ENCODE measurements at regions not wholly inside any gene's neighbourhood (a gene's known extent, or its start where the extent isn't known, plus 50 kb on each side); places are given as distances from the start of the nearest gene placed in this dataset.
A peak's percentile ranks its signal among the peaks of the same experiment; 100 is the strongest.
"Not testable (repeated sequence)": the region's sequence is repeated elsewhere in the genome, so short reads cannot be mapped to it uniquely, and the experiment has no call there.

DNA sequence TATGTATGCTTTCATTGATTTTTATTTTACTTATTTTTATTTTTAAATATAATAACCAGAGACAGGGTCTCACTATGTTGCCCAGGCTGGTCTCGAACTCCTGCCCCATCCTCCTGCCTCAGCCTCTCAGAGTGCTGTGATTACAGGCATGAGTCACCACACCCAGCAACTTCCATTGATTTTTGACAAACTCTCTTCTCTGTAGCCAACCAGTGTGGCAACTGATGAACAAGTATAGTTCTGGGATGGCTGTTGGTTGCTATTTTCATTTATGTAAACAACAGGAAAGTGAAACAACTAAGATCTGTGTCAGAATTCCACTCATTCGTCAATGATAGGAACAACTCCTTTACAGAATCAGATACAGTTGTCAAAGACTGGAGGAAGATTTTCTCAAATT lies 356.7 kb upstream of the JARID2 start:
- Histone ChIP-seq H3K36me3 (ENCODE audit: control insufficient read depth in 4 of 4, insufficient read depth in 4 of 4, low read length in 4 of 4) (no peaks in the 10 kb centered on the region), H3K4me1 (ENCODE audit: control insufficient read depth in 5 of 5, insufficient read depth in 5 of 5, low read length in 5 of 5) (peaks cover 0 to 7% (median 4%) of the 10 kb centered on the region in 5 donors), H3K27me3 (ENCODE audit: control insufficient read depth in 3 of 3, insufficient read depth in 3 of 3, low read length in 2 of 3) (no peaks in the 10 kb centered on the region), H3K9ac (ENCODE audit: insufficient read depth in 1 of 2, low read length in 2 of 2) (no peak overlapping the region), H3K4me3 (no peak overlapping the region), H3K27ac (ENCODE audit: low read depth in 1 of 2, low read length in 1 of 2) (no peak overlapping the region), H3K9me3 (ENCODE audit: control insufficient read depth in 4 of 4, insufficient read depth in 3 of 4, low read length in 3 of 4) (no peaks in the 10 kb centered on the region)
- 66 to 78% methylated on average over 2 of the region's 2 CpGs for WGBS, 2 donors
- ATAC-seq (ENCODE audit: insufficient read depth, low FRiP score) (no peak), DNase-seq (peak in 2 of 3 donors; percentile 28 to 42)
- TF ChIP-seq, protein P1, sequence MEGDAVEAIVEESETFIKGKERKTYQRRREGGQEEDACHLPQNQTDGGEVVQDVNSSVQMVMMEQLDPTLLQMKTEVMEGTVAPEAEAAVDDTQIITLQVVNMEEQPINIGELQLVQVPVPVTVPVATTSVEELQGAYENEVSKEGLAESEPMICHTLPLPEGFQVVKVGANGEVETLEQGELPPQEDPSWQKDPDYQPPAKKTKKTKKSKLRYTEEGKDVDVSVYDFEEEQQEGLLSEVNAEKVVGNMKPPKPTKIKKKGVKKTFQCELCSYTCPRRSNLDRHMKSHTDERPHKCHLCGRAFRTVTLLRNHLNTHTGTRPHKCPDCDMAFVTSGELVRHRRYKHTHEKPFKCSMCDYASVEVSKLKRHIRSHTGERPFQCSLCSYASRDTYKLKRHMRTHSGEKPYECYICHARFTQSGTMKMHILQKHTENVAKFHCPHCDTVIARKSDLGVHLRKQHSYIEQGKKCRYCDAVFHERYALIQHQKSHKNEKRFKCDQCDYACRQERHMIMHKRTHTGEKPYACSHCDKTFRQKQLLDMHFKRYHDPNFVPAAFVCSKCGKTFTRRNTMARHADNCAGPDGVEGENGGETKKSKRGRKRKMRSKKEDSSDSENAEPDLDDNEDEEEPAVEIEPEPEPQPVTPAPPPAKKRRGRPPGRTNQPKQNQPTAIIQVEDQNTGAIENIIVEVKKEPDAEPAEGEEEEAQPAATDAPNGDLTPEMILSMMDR (IDR thresholded peaks at IDR 0.05; ENCODE audit: control extremely low read depth, extremely low read depth) = no peak

DNA sequence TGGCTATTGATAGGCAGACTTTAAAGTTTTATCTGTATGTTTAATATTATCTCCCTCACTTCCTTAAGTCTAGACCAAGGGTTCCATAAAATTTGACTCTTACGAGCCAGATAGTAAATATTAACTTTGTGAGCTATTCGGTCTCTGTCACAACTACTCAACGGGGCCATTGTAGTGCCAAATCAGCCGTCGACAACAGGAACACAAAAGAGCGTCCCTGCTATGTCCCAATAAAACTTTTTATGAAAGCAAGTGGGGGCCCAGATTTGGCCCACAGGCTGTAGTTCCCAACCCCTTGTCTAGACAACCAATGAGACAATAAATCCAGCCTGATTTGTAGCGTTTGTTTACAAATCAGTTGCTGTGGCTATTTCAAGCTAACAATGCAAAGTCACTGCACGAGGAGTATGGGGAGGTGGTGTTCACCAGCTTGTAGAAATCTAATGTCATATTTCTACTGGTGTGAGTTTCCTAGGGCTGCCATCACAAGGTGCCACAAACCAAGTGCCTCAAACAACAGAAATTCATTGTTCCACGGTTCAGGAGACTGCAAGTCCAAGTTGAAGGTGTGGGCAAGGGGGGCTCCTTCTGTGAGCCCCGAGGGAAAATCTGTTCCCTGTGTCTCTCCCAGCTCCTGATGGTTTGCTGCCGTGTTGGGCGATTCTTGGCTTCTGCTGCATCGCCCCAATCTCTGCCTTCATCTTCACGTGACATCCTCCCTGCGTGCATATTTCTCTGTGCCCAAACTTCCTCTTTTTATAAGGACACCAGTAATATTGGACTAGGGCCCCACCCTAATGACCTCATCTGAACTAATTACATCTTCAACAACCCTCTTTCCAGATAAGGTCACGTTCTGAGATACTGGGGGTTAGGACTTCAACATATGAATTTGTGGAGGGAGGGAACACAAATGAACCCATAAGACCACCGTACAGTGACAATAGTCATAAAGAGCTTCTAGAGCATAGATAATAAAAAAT lies 356.0 kb upstream of the JARID2 start:
- 76 to 78% methylated on average over 17 of the region's 17 CpGs for WGBS, 2 donors
- Histone ChIP-seq H3K9me3 (ENCODE audit: control insufficient read depth in 4 of 4, insufficient read depth in 3 of 4, low read length in 3 of 4) (no peaks in the 10 kb centered on the region), H3K36me3 (ENCODE audit: control insufficient read depth in 4 of 4, insufficient read depth in 4 of 4, low read length in 4 of 4) (no peaks in the 10 kb centered on the region), H3K9ac (ENCODE audit: insufficient read depth in 1 of 2, low read length in 2 of 2) (no peak overlapping the region), H3K4me1 (ENCODE audit: control insufficient read depth in 5 of 5, insufficient read depth in 5 of 5, low read length in 5 of 5) (peaks cover 0 to 7% (median 4%) of the 10 kb centered on the region in 5 donors), H3K4me3 (no peak overlapping the region), H3K27me3 (ENCODE audit: control insufficient read depth in 3 of 3, insufficient read depth in 3 of 3, low read length in 2 of 3) (no peaks in the 10 kb centered on the region), H3K27ac (ENCODE audit: low read depth in 1 of 2, low read length in 1 of 2) (no peak overlapping the region)
- DNase-seq (peak in 2 of 3 donors; percentile 10 to 25), ATAC-seq (ENCODE audit: insufficient read depth, low FRiP score) (no peak)
- TF ChIP-seq, protein P1 (IDR thresholded peaks at IDR 0.05; ENCODE audit: control extremely low read depth, extremely low read depth) = no peak

DNA sequence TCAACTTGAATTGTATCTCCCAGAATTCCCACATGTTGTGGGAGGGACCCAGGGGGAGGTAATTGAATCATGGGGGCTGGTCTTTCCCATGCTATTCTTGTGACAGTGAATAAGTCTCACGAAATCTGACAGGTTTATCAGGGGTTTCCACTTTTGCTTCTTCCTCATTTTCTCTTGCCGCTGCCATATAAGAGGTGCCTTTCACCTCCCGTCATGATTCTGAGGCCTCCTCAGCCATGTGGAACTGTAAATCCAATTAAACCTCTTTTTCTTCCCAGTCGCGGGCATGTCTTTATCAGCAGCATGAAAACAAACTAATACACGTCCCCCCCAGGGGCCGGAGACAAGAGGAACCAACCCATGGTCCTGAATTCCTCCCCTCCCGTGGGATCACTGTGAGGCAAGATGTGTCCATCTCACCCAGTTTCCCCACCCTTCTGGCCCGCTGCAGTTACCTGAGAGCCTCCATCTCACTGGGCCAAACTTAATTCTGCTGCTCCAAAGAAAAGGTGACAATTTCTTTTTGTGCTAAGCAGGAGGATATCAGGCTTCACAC lies 354.0 kb upstream of the JARID2 start:
- not testable (repeated sequence) for H3K4me3 ChIP-seq; H3K27ac ChIP-seq (ENCODE audit: low read depth in 1 of 2, low read length in 1 of 2); H3K4me1 ChIP-seq (ENCODE audit: control insufficient read depth in 5 of 5, insufficient read depth in 5 of 5, low read length in 5 of 5); ATAC-seq (ENCODE audit: insufficient read depth, low FRiP score); H3K9ac ChIP-seq (ENCODE audit: insufficient read depth in 1 of 2, low read length in 2 of 2); H3K9me3 ChIP-seq (ENCODE audit: control insufficient read depth in 4 of 4, insufficient read depth in 3 of 4, low read length in 3 of 4); DNase-seq; H3K36me3 ChIP-seq (ENCODE audit: control insufficient read depth in 4 of 4, insufficient read depth in 4 of 4, low read length in 4 of 4); H3K27me3 ChIP-seq (ENCODE audit: control insufficient read depth in 3 of 3, insufficient read depth in 3 of 3, low read length in 2 of 3)
- WGBS, 2 donors = 73 to 77% methylated on average over 9 of the region's 9 CpGs

- DNase-seq (no peak), ATAC-seq (ENCODE audit: insufficient read depth, low FRiP score) (no peak)
- peaks cover 0 to 6% (median 0%) of the 10 kb centered on the region in 5 donors for H3K4me1 ChIP-seq (ENCODE audit: control insufficient read depth in 5 of 5, insufficient read depth in 5 of 5, low read length in 5 of 5)
- no peak overlapping the region for H3K27ac ChIP-seq (ENCODE audit: low read depth in 1 of 2, low read length in 1 of 2)
- no peak overlapping the region for H3K9ac ChIP-seq (ENCODE audit: insufficient read depth in 1 of 2, low read length in 2 of 2)
- TF ChIP-seq, protein P1 (IDR thresholded peaks at IDR 0.05; ENCODE audit: control extremely low read depth, extremely low read depth) = no peak
- H3K27me3 ChIP-seq (ENCODE audit: control insufficient read depth in 3 of 3, insufficient read depth in 3 of 3, low read length in 2 of 3) = no peaks in the 10 kb centered on the region
- no peaks in the 10 kb centered on the region for H3K9me3 ChIP-seq (ENCODE audit: control insufficient read depth in 4 of 4, insufficient read depth in 3 of 4, low read length in 3 of 4)
- WGBS, 2 donors = 90 to 94% methylated on average over 2 of the region's 2 CpGs
- no peak overlapping the region for H3K4me3 ChIP-seq
- no peaks in the 10 kb centered on the region for H3K36me3 ChIP-seq (ENCODE audit: control insufficient read depth in 4 of 4, insufficient read depth in 4 of 4, low read length in 4 of 4)
Measured at GRCh38 chr6:14894105-14894504, 351.8 kb upstream of the JARID2 start.
